ENCODE measurements at regions not wholly inside any gene's neighbourhood (a gene's known extent, or its start where the extent isn't known, plus 50 kb on each side); places are given as distances from the start of the nearest gene placed in this dataset.
"Not testable (repeated sequence)": the region's sequence is repeated elsewhere in the genome, so short reads cannot be mapped to it uniquely, and the experiment has no call there.

DNA sequence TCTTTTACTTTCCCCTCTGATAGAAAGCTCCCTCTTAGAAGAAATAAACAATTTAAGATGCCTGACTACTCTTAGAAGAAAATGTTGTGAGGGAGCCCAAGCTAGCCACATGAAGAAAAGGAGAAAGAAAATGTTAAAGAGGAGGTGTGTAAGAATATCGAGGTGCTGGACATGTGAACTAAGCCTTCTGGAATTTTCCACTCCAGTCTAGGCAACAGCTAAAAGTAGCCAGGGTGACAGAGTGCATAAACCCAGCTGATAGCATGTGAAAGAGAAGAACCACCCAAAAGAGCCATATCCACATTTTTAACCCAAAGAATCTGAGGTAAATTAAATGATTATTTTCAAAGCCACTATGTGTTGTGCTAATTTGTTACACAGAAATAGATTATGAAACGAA is 1690.6 kb upstream of the LRRTM3 start:
- WGBS, 2 donors = 35 to 43% methylated on average over 2 of the region's 2 CpGs
- Histone ChIP-seq H3K9me3 (no peaks in the 10 kb centered on the region), H3K36me3 (no peaks in the 10 kb centered on the region), H3K4me3 (no peak overlapping the region), H3K27me3 (no peaks in the 10 kb centered on the region), H3K27ac (no peak overlapping the region), H3K4me1 (no peaks in the 10 kb centered on the region)
- no peak for DNase-seq
- TF ChIP-seq CTCF (IDR thresholded peaks at IDR 0.05) (no peak), POLR2A (IDR thresholded peaks at IDR 0.05) (no peak)
- intact Hi-C loops (cut with DNase I) = no loop called here

DNA sequence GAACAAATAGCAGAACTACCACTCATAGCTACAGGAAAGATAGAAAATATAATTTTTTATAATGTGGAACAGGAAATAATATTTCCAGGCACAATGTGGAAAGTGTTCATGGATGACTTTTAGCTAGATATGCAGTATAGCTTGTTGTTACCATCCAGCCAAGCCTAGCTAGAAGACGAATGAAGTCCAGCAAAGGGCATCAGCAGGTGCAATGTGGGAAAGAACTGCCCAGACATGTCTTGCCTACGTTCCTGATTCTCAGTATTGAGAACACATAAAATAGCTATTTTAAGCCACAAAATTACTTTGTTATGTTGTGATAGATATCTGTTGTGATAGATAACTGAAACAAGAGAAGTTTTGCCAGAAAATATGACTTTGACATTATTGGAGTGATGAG is 1690.0 kb upstream of the LRRTM3 start:
- Histone ChIP-seq H3K4me1 (no peaks in the 10 kb centered on the region), H3K9me3 (no peaks in the 10 kb centered on the region), H3K4me3 (no peak overlapping the region), H3K27me3 (no peaks in the 10 kb centered on the region), H3K27ac (no peak overlapping the region), H3K36me3 (no peaks in the 10 kb centered on the region)
- WGBS, 2 donors = 31 to 56% methylated on average over 2 of the region's 2 CpGs
- intact Hi-C loops (cut with DNase I) = no loop called here
- DNase-seq = no peak
- TF ChIP-seq CTCF (IDR thresholded peaks at IDR 0.05) (no peak), POLR2A (IDR thresholded peaks at IDR 0.05) (no peak)

DNA sequence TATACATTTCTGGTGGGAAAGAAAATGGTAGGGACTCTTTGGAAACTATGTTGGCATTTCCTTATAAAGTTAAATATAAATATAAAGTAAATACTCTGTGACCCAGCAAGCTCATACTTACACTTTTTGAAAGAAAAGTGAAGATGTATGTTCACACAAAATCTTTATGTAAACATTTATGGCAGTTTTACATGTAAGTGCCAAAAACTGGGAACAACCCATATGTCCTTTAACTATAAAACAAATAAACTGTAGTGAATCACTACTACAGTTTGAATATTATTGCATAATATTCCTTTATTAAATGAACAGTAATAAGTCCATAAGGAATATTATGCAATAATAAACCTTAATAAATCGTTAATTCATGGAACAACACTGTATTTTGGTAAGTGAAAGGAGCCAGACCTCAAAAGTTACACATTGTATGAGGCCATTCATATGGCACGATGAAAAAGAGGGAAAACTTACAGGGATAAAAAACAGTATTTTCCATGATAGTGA is 1660.3 kb upstream of the LRRTM3 start:
- Histone ChIP-seq H3K27me3 (no peaks in the 10 kb centered on the region), H3K4me1 (no peaks in the 10 kb centered on the region), H3K4me3 (no peak overlapping the region), H3K9me3 (peaks cover 0 to 5% (median 0%) of the 10 kb centered on the region in 3 donors), H3K27ac (no peak overlapping the region), H3K36me3 (no peaks in the 10 kb centered on the region)
- 34 to 35% methylated on average over 2 of the region's 2 CpGs for WGBS, 2 donors
- no peak for DNase-seq
- intact Hi-C loops (cut with DNase I) = no loop called here
- no peak for TF ChIP-seq POLR2A (IDR thresholded peaks at IDR 0.05)
- TF ChIP-seq CTCF (IDR thresholded peaks at IDR 0.05) = no peak

DNA sequence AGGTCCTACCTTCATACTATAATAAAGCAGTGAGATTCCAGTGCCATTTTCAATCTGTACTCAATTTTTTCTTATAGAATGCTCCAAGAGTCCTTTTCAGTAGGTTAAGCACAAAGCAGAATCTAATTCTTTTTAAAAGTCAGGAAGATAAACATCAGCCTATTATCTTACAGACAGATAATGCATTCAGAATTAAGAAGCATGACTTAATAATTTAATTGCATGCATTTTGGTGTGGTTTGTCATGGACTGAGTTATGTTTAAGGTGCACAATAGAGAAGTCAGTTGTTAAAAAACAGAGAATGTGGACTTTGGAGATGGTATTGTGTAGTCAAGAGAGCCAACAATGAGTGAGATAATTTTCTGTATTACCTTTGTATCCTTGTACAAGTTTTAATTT is 1656.3 kb upstream of the LRRTM3 start:
- DNase-seq; H3K4me3 ChIP-seq; H3K27ac ChIP-seq; H3K9me3 ChIP-seq; intact Hi-C loops (cut with DNase I); H3K36me3 ChIP-seq; H3K27me3 ChIP-seq; H3K4me1 ChIP-seq: not testable (repeated sequence)

GRCh38 chr10:65270969-65271368 is 1654.9 kb upstream of the LRRTM3 start:
- intact Hi-C loops (cut with DNase I) = no loop called here
- Histone ChIP-seq H3K27me3 (no peaks in the 10 kb centered on the region), H3K27ac (no peak overlapping the region), H3K36me3 (no peaks in the 10 kb centered on the region), H3K9me3 (no peaks in the 10 kb centered on the region), H3K4me3 (no peak overlapping the region), H3K4me1 (no peaks in the 10 kb centered on the region)
- TF ChIP-seq POLR2A (IDR thresholded peaks at IDR 0.05) (no peak), CTCF (IDR thresholded peaks at IDR 0.05) (no peak)
- DNase-seq = no peak
- 92 to 93% methylated on average over 10 of the region's 10 CpGs for WGBS, 2 donors

- intact Hi-C loops (cut with DNase I) = no loop called here
- DNase-seq = no peak
- Histone ChIP-seq H3K27ac (no peak overlapping the region), H3K4me1 (no peaks in the 10 kb centered on the region), H3K36me3 (no peaks in the 10 kb centered on the region), H3K9me3 (peaks cover 0 to 2% (median 0%) of the 10 kb centered on the region in 3 donors), H3K27me3 (no peaks in the 10 kb centered on the region), H3K4me3 (no peak overlapping the region)
- TF ChIP-seq CTCF (IDR thresholded peaks at IDR 0.05) (no peak), POLR2A (IDR thresholded peaks at IDR 0.05) (no peak)
These were observed 1652.7 kb upstream of the LRRTM3 start for GRCh38 chr10:65273115-65273514.

All from esophagus squamous epithelium (tissue), 5 donors.